Keratinocyte (primary cell): ENCODE measurements at regions not wholly inside any gene's neighbourhood (a gene's known extent, or its start where the extent isn't known, plus 50 kb on each side); places are given as distances from the start of the nearest gene placed in this dataset.
A peak's percentile ranks its signal among the peaks of the same experiment; 100 is the strongest.

Experiments used
- DNase-seq: peaks from one replicate; pipeline ENCODE4 v3.0.0-alpha.2; 2011; ENCODE audit warnings: low read depth, missing footprints, low spot score
- FAIRE-seq: peaks from 2 replicates; lab custom pipeline; 2011; peaks lifted over from hg19 to GRCh38; lab: Jason Lieb, UNC
- H2AFZ ChIP-seq: 2 replicates; pipeline ENCODE4 v1.6.0; 2012; ENCODE audit warnings: low read length, control low read depth, inconsistent platforms; ENCODE audit not compliant: control insufficient read depth
- H3K27ac ChIP-seq: 2 replicates; pipeline ENCODE4 v1.5.1; 2011; ENCODE audit warnings: low read length; ENCODE audit not compliant: control insufficient read depth, insufficient read depth
- H3K27me3 ChIP-seq: 3 replicates; pipeline ENCODE4 v1.6.0; 2011; ENCODE audit warnings: low read length; ENCODE audit not compliant: control insufficient read depth, insufficient read depth; ENCODE audit errors: extremely low read depth
- H3K36me3 ChIP-seq, 2 experiments: 2 replicates in 1 of 2; 3 replicates in 1 of 2; pipeline ENCODE4 v1.5.1; 2011; ENCODE audit warnings: low read length in 2 of 2, mild to moderate bottlenecking in 1 of 2; ENCODE audit not compliant: control insufficient read depth in 2 of 2, insufficient read depth in 2 of 2; ENCODE audit errors: extremely low read depth in 1 of 2
- H3K4me1 ChIP-seq: 3 replicates; pipeline ENCODE4 v1.5.1; 2011; ENCODE audit warnings: low read length; ENCODE audit not compliant: control insufficient read depth, insufficient read depth; ENCODE audit errors: extremely low read depth
- H3K4me2 ChIP-seq: 3 replicates; pipeline ENCODE4 v1.6.0; 2011; ENCODE audit warnings: low read depth, low read length; ENCODE audit not compliant: control insufficient read depth, insufficient read depth; ENCODE audit errors: extremely low read depth
- H3K4me3 ChIP-seq, 3 experiments: fragments of 200-600 bp in 1 of 3; sonication (generic) in 1 of 3; 2 replicates in 2 of 3; 3 replicates in 1 of 3; pipeline ENCODE4 v1.5.1; 2011 to 2016; ENCODE audit warnings: low read length in 3 of 3, mild to moderate bottlenecking in 3 of 3, control low read depth in 2 of 3, inconsistent platforms in 1 of 3, low read depth in 1 of 3, mixed read lengths in 1 of 3, mixed run types in 1 of 3, moderate library complexity in 1 of 3; ENCODE audit not compliant: control insufficient read depth in 2 of 3, insufficient read depth in 2 of 3; ENCODE audit errors: extremely low read depth in 1 of 3
- H3K79me2 ChIP-seq: 2 replicates; pipeline ENCODE4 v1.6.0; 2012; ENCODE audit warnings: low read length; ENCODE audit not compliant: control insufficient read depth, insufficient read depth
- H3K9ac ChIP-seq: 3 replicates; pipeline ENCODE4 v1.6.0; 2011; ENCODE audit warnings: low read length; ENCODE audit not compliant: control insufficient read depth, insufficient read depth; ENCODE audit errors: extremely low read depth
- H3K9me1 ChIP-seq: 3 replicates; pipeline ENCODE4 v1.6.0; 2011; ENCODE audit warnings: low read length; ENCODE audit not compliant: control insufficient read depth, insufficient read depth; ENCODE audit errors: extremely low read depth
- H3K9me3 ChIP-seq: 2 replicates; pipeline ENCODE4 v1.5.1; 2012; ENCODE audit warnings: low read depth, low read length; ENCODE audit not compliant: control insufficient read depth
- H4K20me1 ChIP-seq: 3 replicates; pipeline ENCODE4 v1.6.0; 2011; ENCODE audit warnings: low read length; ENCODE audit not compliant: control insufficient read depth, insufficient read depth; ENCODE audit errors: extremely low read depth
- EZH2 ChIP-seq: IDR thresholded peaks from one replicate; pipeline ENCODE4 v1.6.1; 2012; ENCODE audit warnings: inconsistent platforms, mild to moderate bottlenecking, low read length, moderate library complexity
- dilution Hi-C: fragments of 300-500 bp; cut with MboI; formaldehyde crosslinking; loops from one replicate; pipeline ENCODE4 v1.7.0; 2020; ENCODE audit warnings: low sequenced_read_pairs; ENCODE audit not compliant: extremely low pct_ligation_motif_present
- TF ChIP-seq, protein P1 (sequence below), 3 experiments: IDR thresholded peaks in 1 of 3; conservative IDR thresholded peaks in 1 of 3; optimal IDR thresholded peaks in 1 of 3; 2 replicates in 2 of 3; 3 replicates in 1 of 3; pipeline versions ENCODE3 to v1.5.1; 2011; ENCODE audit warnings: low read length in 3 of 3, mild to moderate bottlenecking in 3 of 3, moderate library complexity in 2 of 3, control low read depth in 1 of 3, inconsistent platforms in 1 of 3; ENCODE audit not compliant: insufficient read depth in 2 of 3; ENCODE audit errors: extremely low read depth in 1 of 3

DNA sequence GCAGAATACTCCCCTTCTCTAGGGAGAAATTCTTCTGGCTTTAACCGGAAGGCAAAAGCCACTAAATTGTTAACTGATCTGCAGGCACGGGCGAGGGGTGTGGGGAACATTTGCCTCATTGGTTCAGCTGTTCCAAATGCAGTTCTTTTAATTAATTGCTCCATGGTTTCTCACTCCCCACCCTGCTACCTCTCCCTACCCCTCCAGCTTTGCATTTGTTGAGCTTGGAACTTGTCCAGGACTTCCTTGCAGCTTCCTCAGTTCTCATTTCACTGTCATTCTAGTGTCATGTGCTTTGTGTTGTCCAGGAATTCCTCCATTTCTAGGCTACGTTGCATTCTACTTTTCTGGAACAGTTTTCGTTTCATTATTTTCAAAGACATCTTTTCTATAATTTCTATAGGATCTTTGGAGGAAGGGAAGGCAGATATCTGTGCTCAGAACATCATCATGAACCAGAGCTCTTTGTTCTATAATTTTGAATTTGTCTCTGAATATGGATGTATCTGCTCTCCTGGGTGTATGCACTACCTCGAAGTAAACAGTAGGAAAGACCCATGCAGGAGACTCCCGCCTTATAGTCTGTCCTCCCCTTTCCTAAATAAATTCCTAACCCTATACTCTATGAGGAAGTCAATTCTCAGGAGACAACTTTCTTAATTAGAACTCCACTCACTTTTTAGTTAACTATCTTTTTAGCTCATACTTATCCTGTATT, 132.4 kb upstream of the LMO4 start:
- FAIRE-seq = peak; percentile 26

DNA sequence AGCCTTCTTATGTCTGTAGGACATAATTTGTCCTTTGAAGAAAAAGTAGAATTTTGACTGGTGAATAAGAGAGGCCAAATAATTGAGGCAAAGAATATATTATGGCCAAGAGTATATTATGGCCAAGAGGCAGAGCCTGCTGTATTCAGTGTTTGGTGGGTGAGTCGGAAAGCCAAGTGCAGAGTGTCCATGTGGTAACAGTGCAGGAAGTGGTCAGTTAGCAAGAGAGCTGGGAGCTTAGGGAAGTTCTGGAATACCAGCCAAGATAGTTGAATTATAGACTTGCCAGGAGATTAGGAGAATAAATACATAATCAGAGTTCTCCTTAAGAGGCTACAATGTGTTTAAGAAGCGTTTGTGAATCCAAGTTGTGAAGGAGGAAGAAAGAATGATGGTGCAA, 131.5 kb upstream of the LMO4 start:
- Histone ChIP-seq H3K4me3 (no peak overlapping the region), H3K4me1 (peaks cover 3% of the 10 kb centered on the region), H3K27me3 (no peaks in the 10 kb centered on the region), H3K36me3 (no peaks in the 10 kb centered on the region), H3K9ac (no peak overlapping the region), H2AFZ (no peak overlapping the region), H3K79me2 (no peaks in the 10 kb centered on the region), H3K27ac (no peak overlapping the region), H4K20me1 (no peaks in the 10 kb centered on the region), H3K9me3 (no peaks in the 10 kb centered on the region), H3K4me2 (no peak overlapping the region), H3K9me1 (no peaks in the 10 kb centered on the region)
- dilution Hi-C loops = no loop called here
- no peak for DNase-seq
- no peak for TF ChIP-seq EZH2
- TF ChIP-seq, protein P1, sequence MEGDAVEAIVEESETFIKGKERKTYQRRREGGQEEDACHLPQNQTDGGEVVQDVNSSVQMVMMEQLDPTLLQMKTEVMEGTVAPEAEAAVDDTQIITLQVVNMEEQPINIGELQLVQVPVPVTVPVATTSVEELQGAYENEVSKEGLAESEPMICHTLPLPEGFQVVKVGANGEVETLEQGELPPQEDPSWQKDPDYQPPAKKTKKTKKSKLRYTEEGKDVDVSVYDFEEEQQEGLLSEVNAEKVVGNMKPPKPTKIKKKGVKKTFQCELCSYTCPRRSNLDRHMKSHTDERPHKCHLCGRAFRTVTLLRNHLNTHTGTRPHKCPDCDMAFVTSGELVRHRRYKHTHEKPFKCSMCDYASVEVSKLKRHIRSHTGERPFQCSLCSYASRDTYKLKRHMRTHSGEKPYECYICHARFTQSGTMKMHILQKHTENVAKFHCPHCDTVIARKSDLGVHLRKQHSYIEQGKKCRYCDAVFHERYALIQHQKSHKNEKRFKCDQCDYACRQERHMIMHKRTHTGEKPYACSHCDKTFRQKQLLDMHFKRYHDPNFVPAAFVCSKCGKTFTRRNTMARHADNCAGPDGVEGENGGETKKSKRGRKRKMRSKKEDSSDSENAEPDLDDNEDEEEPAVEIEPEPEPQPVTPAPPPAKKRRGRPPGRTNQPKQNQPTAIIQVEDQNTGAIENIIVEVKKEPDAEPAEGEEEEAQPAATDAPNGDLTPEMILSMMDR (optimal IDR thresholded peaks at IDR 0.05 in 1 of 3, IDR thresholded peaks at IDR 0.05 in 1 of 3, conservative IDR thresholded peaks at IDR 0.05 in 1 of 3; ENCODE audit: extremely low read depth in 1 of 3, insufficient read depth in 2 of 3, low read length in 3 of 3) = no peak
- no peak for FAIRE-seq

More for the DNA sequence above, 132.4 kb upstream of the LMO4 start:
- Histone ChIP-seq H3K27me3 (no peaks in the 10 kb centered on the region), H3K27ac (no peak overlapping the region), H2AFZ (no peak overlapping the region), H3K4me3 (no peak overlapping the region), H3K36me3 (no peaks in the 10 kb centered on the region), H3K79me2 (no peaks in the 10 kb centered on the region), H3K9ac (no peak overlapping the region), H3K9me3 (no peaks in the 10 kb centered on the region), H3K9me1 (no peaks in the 10 kb centered on the region), H3K4me1 (peaks cover 2% of the 10 kb centered on the region), H4K20me1 (no peaks in the 10 kb centered on the region), H3K4me2 (no peak overlapping the region)
- DNase-seq = no peak
- TF ChIP-seq, protein P1 (optimal IDR thresholded peaks at IDR 0.05 in 1 of 3, IDR thresholded peaks at IDR 0.05 in 1 of 3, conservative IDR thresholded peaks at IDR 0.05 in 1 of 3; ENCODE audit: extremely low read depth in 1 of 3, insufficient read depth in 2 of 3, low read length in 3 of 3) = no peak
- no peak for TF ChIP-seq EZH2
- dilution Hi-C loops = no loop called here
